SK-N-SH treated with all-trans-retinoic acid at 6 μM for 48 hours (cell line): ENCODE measurements at regions not wholly inside any gene's neighbourhood (a gene's known extent, or its start where the extent isn't known, plus 50 kb on each side); places are given as distances from the start of the nearest gene placed in this dataset.

ENCODE experiments used
- ATAC-seq: fragments of 200-7000 bp; cut with Tn5 transposase; 3 replicates; pipeline ENCODE4 v1.9.1; 2020; ENCODE audit warnings: mild to moderate bottlenecking, moderate library complexity
- ARNTL ChIP-seq: fragments of 450-650 bp; formaldehyde crosslinking; IDR thresholded peaks from 2 replicates; pipeline ENCODE4 v1.5.0; 2020; ENCODE audit warnings: low read depth, mild to moderate bottlenecking, moderate library complexity, borderline replicate concordance
- BACH2 ChIP-seq: fragments of 250-450 bp; sonication (Bioruptor Pico); IDR thresholded peaks from 2 replicates; pipeline ENCODE4 v1.9.0; 2021; ENCODE audit warnings: mild to moderate bottlenecking, borderline replicate concordance
- CREB5 ChIP-seq: fragments of 250-450 bp; sonication (Bioruptor Pico); IDR thresholded peaks from 2 replicates; pipeline ENCODE4 v1.5.1; 2020; ENCODE audit warnings: low read depth, mild to moderate bottlenecking, moderate library complexity
- CSRNP3 ChIP-seq: fragments of 250-450 bp; sonication (Bioruptor Pico); IDR thresholded peaks from 2 replicates; pipeline ENCODE4 v1.5.1; 2021; ENCODE audit warnings: mild to moderate bottlenecking, moderate library complexity
- ESRRG ChIP-seq: fragments of 250-450 bp; sonication (Bioruptor Pico); IDR thresholded peaks from 2 replicates; pipeline ENCODE4 v1.6.1; 2021; ENCODE audit warnings: mild to moderate bottlenecking
- ISL1 ChIP-seq: fragments of 250-450 bp; sonication (Bioruptor Pico); IDR thresholded peaks from 2 replicates; pipeline ENCODE4 v2.1.2; 2022; ENCODE audit warnings: mild to moderate bottlenecking, moderate library complexity
- OSR1 ChIP-seq: fragments of 250-450 bp; sonication (Bioruptor Pico); IDR thresholded peaks from 2 replicates; pipeline ENCODE4 v1.8.0; 2022; ENCODE audit warnings: moderate library complexity, mild to moderate bottlenecking, inconsistent platforms
- PPARA ChIP-seq: fragments of 250-450 bp; sonication (Bioruptor Pico); IDR thresholded peaks from 2 replicates; pipeline ENCODE4 v1.5.0; 2020; ENCODE audit warnings: mild to moderate bottlenecking, borderline replicate concordance
- RARB ChIP-seq: fragments of 250-450 bp; sonication (Bioruptor Pico); IDR thresholded peaks from 2 replicates; pipeline ENCODE4 v1.8.0; 2021; ENCODE audit warnings: mild to moderate bottlenecking, moderate library complexity
- SNAI2 ChIP-seq: fragments of 250-450 bp; sonication (Bioruptor Pico); IDR thresholded peaks from 2 replicates; pipeline ENCODE4 v1.5.0; 2020; ENCODE audit warnings: mild to moderate bottlenecking, moderate library complexity
- TCF4 ChIP-seq: fragments of 250-450 bp; sonication (Bioruptor Pico); IDR thresholded peaks from 2 replicates; pipeline ENCODE4 v1.8.0; 2021; ENCODE audit warnings: mild to moderate bottlenecking, moderate library complexity, borderline replicate concordance
- TOX ChIP-seq: fragments of 250-450 bp; sonication (Bioruptor Pico); IDR thresholded peaks from 2 replicates; pipeline ENCODE4 v1.8.0; 2021; ENCODE audit warnings: mild to moderate bottlenecking, moderate library complexity, borderline replicate concordance
- TSHZ2 ChIP-seq: fragments of 250-450 bp; sonication (Bioruptor Pico); IDR thresholded peaks from 2 replicates; pipeline ENCODE4 v1.5.0; 2020; ENCODE audit warnings: mild to moderate bottlenecking, moderate library complexity
- ZC3H10 ChIP-seq: fragments of 250-450 bp; sonication (Bioruptor Pico); IDR thresholded peaks from 2 replicates; pipeline ENCODE4 v1.5.1; 2021; ENCODE audit warnings: mild to moderate bottlenecking, moderate library complexity
- ZFP3 ChIP-seq: fragments of 250-450 bp; sonication (Bioruptor Pico); IDR thresholded peaks from 2 replicates; pipeline ENCODE4 v1.5.0; 2020; ENCODE audit warnings: mild to moderate bottlenecking, moderate library complexity
- ZFP30 ChIP-seq: fragments of 450-650 bp; formaldehyde crosslinking; IDR thresholded peaks from 2 replicates; pipeline ENCODE4 v1.5.0; 2022; ENCODE audit warnings: mild to moderate bottlenecking, moderate library complexity
- ZNF70 ChIP-seq: fragments of 450-650 bp; formaldehyde crosslinking; IDR thresholded peaks from 2 replicates; pipeline ENCODE4 v1.5.0; 2020; ENCODE audit warnings: mild to moderate bottlenecking, moderate library complexity
- TF ChIP-seq, protein P1 (sequence below): fragments of 250-450 bp; sonication (Bioruptor Pico); IDR thresholded peaks from 2 replicates; pipeline ENCODE4 v1.8.0; 2020; ENCODE audit warnings: mild to moderate bottlenecking, moderate library complexity, borderline replicate concordance
- TF ChIP-seq, protein P2 (sequence below): fragments of 250-450 bp; sonication (Bioruptor Pico); IDR thresholded peaks from 2 replicates; pipeline ENCODE4 v1.8.0; 2021; ENCODE audit warnings: low read depth, mild to moderate bottlenecking, moderate library complexity, borderline replicate concordance

DNA sequence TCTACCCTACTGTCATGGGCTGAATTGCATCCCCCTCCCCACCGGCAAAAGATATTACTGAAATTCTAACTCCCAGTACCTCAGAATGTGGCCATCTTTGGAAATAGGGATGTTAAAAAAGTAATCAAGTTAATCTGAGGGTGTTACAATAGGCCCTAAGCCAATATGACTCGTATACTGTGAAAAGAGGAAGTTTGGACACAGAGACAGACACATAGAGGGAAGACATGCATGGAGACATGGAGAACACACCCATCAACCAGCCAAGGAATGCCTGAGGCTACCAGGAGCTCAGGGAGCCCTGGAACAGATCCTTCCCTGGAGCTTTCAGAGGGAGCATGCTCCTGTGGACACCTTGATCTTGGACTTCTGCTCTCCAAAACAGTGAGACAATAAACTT lies 138.2 kb upstream of the ADO start (continued):
- TF ChIP-seq, protein P1, sequence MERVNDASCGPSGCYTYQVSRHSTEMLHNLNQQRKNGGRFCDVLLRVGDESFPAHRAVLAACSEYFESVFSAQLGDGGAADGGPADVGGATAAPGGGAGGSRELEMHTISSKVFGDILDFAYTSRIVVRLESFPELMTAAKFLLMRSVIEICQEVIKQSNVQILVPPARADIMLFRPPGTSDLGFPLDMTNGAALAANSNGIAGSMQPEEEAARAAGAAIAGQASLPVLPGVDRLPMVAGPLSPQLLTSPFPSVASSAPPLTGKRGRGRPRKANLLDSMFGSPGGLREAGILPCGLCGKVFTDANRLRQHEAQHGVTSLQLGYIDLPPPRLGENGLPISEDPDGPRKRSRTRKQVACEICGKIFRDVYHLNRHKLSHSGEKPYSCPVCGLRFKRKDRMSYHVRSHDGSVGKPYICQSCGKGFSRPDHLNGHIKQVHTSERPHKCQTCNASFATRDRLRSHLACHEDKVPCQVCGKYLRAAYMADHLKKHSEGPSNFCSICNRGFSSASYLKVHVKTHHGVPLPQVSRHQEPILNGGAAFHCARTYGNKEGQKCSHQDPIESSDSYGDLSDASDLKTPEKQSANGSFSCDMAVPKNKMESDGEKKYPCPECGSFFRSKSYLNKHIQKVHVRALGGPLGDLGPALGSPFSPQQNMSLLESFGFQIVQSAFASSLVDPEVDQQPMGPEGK (CRISPR knock-in tag) = no peak
- TF ChIP-seq SNAI2 (CRISPR knock-in tag) (no peak), PPARA (no peak), TOX (CRISPR knock-in tag) (no peak), ZC3H10 (CRISPR knock-in tag) (no peak)

- no peak for TF ChIP-seq CREB5 (CRISPR knock-in tag)
- no peak for TF ChIP-seq PPARA
- no peak for TF ChIP-seq RARB (CRISPR knock-in tag)
- no peak for TF ChIP-seq ISL1 (CRISPR knock-in tag)
- TF ChIP-seq ARNTL (CRISPR knock-in tag) = no peak
- TF ChIP-seq OSR1 (CRISPR knock-in tag) = no peak
- no peak for TF ChIP-seq ESRRG (CRISPR knock-in tag)
- TF ChIP-seq, all 23 proteins: peak for 0
These were observed 135.2 kb upstream of the ADO start for GRCh38 chr10:62669341-62669740.

GRCh38 chr10:62671104-62671503 lies 133.4 kb upstream of the ADO start:
- ATAC-seq = no peak
- TF ChIP-seq ISL1 (CRISPR knock-in tag) (no peak), ZFP30 (CRISPR knock-in tag) (no peak), TSHZ2 (CRISPR knock-in tag) (no peak), ZFP3 (no peak), BACH2 (CRISPR knock-in tag) (no peak), ARNTL (CRISPR knock-in tag) (no peak), RARB (CRISPR knock-in tag) (no peak), ZC3H10 (CRISPR knock-in tag) (no peak), CSRNP3 (no peak)
- TF ChIP-seq, protein P2, sequence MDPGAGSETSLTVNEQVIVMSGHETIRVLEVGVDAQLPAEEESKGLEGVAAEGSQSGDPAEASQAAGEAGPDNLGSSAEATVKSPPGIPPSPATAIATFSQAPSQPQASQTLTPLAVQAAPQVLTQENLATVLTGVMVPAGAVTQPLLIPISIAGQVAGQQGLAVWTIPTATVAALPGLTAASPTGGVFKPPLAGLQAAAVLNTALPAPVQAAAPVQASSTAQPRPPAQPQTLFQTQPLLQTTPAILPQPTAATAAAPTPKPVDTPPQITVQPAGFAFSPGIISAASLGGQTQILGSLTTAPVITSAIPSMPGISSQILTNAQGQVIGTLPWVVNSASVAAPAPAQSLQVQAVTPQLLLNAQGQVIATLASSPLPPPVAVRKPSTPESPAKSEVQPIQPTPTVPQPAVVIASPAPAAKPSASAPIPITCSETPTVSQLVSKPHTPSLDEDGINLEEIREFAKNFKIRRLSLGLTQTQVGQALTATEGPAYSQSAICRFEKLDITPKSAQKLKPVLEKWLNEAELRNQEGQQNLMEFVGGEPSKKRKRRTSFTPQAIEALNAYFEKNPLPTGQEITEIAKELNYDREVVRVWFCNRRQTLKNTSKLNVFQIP (CRISPR knock-in tag) = no peak

More at GRCh38 chr10:62669341-62669740, 135.2 kb upstream of the ADO start:
- ATAC-seq = no peak

DNA sequence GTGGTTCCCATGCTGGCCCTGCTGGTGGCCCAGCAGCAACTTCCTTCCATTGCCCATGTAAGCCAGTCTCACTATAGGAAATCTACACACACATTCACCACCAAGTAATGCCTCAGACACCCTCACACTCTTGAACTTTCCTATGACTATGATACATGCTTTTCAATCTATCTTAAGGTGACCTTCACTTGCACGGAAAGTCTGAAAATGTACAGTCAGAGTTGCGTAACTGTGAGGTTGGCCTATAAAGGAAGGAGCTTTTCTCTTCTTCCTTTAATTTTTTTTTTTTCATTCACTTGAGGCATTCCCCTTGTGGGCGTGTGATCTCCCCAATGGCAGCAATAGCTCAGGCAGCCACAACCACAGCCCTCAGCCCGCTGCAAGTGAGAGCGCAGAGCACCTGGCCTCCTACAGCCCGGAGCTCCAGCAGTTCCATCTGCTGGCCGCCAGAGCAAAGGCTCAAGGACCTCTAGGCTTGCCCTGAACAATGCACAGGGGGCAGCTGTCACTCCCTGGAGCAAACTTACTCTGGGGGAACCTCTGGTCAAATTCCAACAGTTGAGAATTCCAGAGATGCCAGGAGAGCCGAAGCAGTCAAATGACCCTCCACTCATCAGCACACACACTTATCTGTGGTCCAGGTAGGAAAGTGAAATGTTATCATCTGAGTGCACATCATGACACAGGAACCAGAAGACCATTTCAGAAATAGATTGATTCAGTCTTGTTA lies 123.1 kb upstream of the ADO start:
- 0 out of 3 replicates have a peak, but pooled peaks have one; percentile 31 for ATAC-seq
- TF ChIP-seq ZNF70 (no peak), PPARA (no peak), CSRNP3 (no peak), TCF4 (no peak), TSHZ2 (CRISPR knock-in tag) (no peak)
- TF ChIP-seq, protein P2 (CRISPR knock-in tag) = no peak
